Panc1 (cell line): ENCODE measurements at regions not wholly inside any gene's neighbourhood (a gene's known extent, or its start where the extent isn't known, plus 50 kb on each side); places are given as distances from the start of the nearest gene placed in this dataset.

ENCODE experiments used
- ATAC-seq: fragments of 200-7000 bp; cut with Tn5 transposase; 2 replicates; pipeline ENCODE4 v1.9.1; 2020; ENCODE audit warnings: mild to moderate bottlenecking, moderate library complexity
- BruUV-seq: library from RNA; stranded (reverse); fragments of 400-500 nt; replicated peaks from 2 replicates; lab custom pipeline; 2021; lab: Mats Ljungman, UMichigan
- CTCF ChIA-PET: fragments of 300-600 bp; sonication (Branson Sonifier 250); formaldehyde crosslinking; loops from one replicate; lab custom pipeline; 2022; ENCODE audit warnings: antibody characterized with exemption; lab: Charles Lee
- POLR2A ChIA-PET: fragments of 300-600 bp; sonication (Branson Sonifier 250); formaldehyde crosslinking; loops from one replicate; lab custom pipeline; 2022; ENCODE audit warnings: antibody characterized with exemption; lab: Charles Lee
- DNase-seq: peaks from one replicate; pipeline ENCODE4 v3.0.0-alpha.2; 2010; ENCODE audit warnings: low read depth, low spot score
- H3K27ac ChIP-seq: 2 replicates; pipeline ENCODE4 v1.5.1; 2011; ENCODE audit warnings: mild to moderate bottlenecking, low read length, inconsistent platforms
- H3K27me3 ChIP-seq: fragments of 200-500 bp; sonication (Bioruptor generic); 2 replicates; pipeline ENCODE4 v1.6.0; 2014; ENCODE audit warnings: low read length, inconsistent platforms; ENCODE audit not compliant: control insufficient read depth, insufficient read depth
- H3K36me3 ChIP-seq: fragments of 200-500 bp; sonication (Bioruptor generic); 2 replicates; pipeline ENCODE4 v1.5.1; 2014; ENCODE audit warnings: inconsistent platforms, mild to moderate bottlenecking, low read length, moderate library complexity; ENCODE audit not compliant: control insufficient read depth, insufficient read depth
- H3K4me1 ChIP-seq: 2 replicates; pipeline ENCODE4 v1.5.1; 2011; ENCODE audit warnings: inconsistent platforms, mild to moderate bottlenecking, low read length, moderate library complexity; ENCODE audit not compliant: control insufficient read depth, insufficient read depth
- H3K4me3 ChIP-seq, 2 experiments: 2 replicates each; pipeline ENCODE4 v1.5.1; 2011 to 2012; ENCODE audit warnings: low read depth in 2 of 2, low read length in 2 of 2, mild to moderate bottlenecking in 2 of 2, inconsistent platforms in 1 of 2, moderate library complexity in 1 of 2
- H3K9me3 ChIP-seq: fragments of 200-500 bp; sonication (Bioruptor generic); 2 replicates; pipeline ENCODE4 v1.5.1; 2014; ENCODE audit warnings: low read depth, mild to moderate bottlenecking, inconsistent platforms, low read length, moderate library complexity; ENCODE audit not compliant: control insufficient read depth, insufficient read depth
- POLR2AphosphoS5 ChIP-seq: IDR thresholded peaks from 2 replicates; pipeline ENCODE4 v1.6.1; 2012; ENCODE audit warnings: mild to moderate bottlenecking, low read depth, low read length, moderate library complexity
- SIN3A ChIP-seq: IDR thresholded peaks from 2 replicates; pipeline ENCODE4 v1.6.1; 2012; ENCODE audit warnings: low read depth, mild to moderate bottlenecking, low read length, moderate library complexity, borderline replicate concordance; ENCODE audit not compliant: insufficient read depth
- TCF7L2 ChIP-seq: IDR thresholded peaks from 2 replicates; pipeline ENCODE4 v1.6.1; 2011; ENCODE audit warnings: mild to moderate bottlenecking, low read depth, low read length, inconsistent platforms
- in situ Hi-C: cut with HindIII; loops from 2 replicates; pipeline ENCODE4 v1.10.0; 2016; ENCODE audit warnings: low sequenced_read_pairs, low pct_unique_long_range_greater_than_20kb
- intact Hi-C: fragments of 100-400 bp; cut with micrococcal nuclease; formaldehyde crosslinking; loops from one replicate; pipeline ENCODE4 v1.10.0; 2022; ENCODE audit not compliant: unreplicated experiment
- TF ChIP-seq, protein P1 (sequence below), 2 experiments: IDR thresholded peaks; 2 replicates each; pipeline ENCODE4 v1.6.1; 2011 to 2012; ENCODE audit warnings: low read depth in 2 of 2, control low read depth in 1 of 2, low read length in 1 of 2, mild to moderate bottlenecking in 1 of 2, moderate library complexity in 1 of 2; ENCODE audit not compliant: insufficient read depth in 1 of 2
- TF ChIP-seq, protein P2 (sequence below): fragments of 450-650 bp; IDR thresholded peaks from 2 replicates; pipeline ENCODE4 v1.5.1; 2017; ENCODE audit warnings: mild to moderate bottlenecking

DNA sequence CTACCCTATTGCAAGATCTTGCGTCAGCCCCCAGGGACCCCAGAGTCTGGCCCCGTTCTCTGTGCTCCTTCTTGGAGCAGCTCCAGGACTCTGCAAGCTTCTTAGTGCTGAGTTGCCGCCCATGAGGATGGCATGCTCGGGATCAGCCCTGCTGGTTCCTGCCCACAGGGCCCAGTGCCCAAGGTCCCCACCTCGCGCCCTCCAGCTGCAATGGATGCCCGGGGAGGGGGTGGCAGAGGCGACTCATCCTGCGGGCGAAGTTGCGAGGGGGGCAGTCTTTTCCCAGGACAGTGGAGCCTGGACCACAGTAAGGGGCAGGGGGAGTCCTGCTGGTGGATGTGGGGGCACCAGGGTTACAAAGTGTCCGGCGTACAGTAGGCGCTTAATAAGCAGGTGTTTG, 261.9 kb downstream of the BCL2 start:
- Histone ChIP-seq H3K4me3 (no peak overlapping the region), H3K4me1 (peaks cover 7% of the 10 kb centered on the region; the same call in 1 of the 2 replicates), H3K9me3 (no peaks in the 10 kb centered on the region), H3K27ac (peak overlapping the region; percentile 61; the same call in 1 of the 2 replicates), H3K36me3 (no peaks in the 10 kb centered on the region), H3K27me3 (no peaks in the 10 kb centered on the region)
- ATAC-seq: no peak
- ChIA-PET POLR2A (no interaction called here), CTCF (no interaction called here)
- TF ChIP-seq POLR2AphosphoS5 (no peak), SIN3A (no peak), TCF7L2 (no peak)
- TF ChIP-seq, protein P1, sequence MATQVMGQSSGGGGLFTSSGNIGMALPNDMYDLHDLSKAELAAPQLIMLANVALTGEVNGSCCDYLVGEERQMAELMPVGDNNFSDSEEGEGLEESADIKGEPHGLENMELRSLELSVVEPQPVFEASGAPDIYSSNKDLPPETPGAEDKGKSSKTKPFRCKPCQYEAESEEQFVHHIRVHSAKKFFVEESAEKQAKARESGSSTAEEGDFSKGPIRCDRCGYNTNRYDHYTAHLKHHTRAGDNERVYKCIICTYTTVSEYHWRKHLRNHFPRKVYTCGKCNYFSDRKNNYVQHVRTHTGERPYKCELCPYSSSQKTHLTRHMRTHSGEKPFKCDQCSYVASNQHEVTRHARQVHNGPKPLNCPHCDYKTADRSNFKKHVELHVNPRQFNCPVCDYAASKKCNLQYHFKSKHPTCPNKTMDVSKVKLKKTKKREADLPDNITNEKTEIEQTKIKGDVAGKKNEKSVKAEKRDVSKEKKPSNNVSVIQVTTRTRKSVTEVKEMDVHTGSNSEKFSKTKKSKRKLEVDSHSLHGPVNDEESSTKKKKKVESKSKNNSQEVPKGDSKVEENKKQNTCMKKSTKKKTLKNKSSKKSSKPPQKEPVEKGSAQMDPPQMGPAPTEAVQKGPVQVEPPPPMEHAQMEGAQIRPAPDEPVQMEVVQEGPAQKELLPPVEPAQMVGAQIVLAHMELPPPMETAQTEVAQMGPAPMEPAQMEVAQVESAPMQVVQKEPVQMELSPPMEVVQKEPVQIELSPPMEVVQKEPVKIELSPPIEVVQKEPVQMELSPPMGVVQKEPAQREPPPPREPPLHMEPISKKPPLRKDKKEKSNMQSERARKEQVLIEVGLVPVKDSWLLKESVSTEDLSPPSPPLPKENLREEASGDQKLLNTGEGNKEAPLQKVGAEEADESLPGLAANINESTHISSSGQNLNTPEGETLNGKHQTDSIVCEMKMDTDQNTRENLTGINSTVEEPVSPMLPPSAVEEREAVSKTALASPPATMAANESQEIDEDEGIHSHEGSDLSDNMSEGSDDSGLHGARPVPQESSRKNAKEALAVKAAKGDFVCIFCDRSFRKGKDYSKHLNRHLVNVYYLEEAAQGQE (IDR thresholded peaks at IDR 0.05; ENCODE audit: insufficient read depth in 1 of 2, low read depth in 2 of 2, low read length in 1 of 2): no peak
- TF ChIP-seq, protein P2, sequence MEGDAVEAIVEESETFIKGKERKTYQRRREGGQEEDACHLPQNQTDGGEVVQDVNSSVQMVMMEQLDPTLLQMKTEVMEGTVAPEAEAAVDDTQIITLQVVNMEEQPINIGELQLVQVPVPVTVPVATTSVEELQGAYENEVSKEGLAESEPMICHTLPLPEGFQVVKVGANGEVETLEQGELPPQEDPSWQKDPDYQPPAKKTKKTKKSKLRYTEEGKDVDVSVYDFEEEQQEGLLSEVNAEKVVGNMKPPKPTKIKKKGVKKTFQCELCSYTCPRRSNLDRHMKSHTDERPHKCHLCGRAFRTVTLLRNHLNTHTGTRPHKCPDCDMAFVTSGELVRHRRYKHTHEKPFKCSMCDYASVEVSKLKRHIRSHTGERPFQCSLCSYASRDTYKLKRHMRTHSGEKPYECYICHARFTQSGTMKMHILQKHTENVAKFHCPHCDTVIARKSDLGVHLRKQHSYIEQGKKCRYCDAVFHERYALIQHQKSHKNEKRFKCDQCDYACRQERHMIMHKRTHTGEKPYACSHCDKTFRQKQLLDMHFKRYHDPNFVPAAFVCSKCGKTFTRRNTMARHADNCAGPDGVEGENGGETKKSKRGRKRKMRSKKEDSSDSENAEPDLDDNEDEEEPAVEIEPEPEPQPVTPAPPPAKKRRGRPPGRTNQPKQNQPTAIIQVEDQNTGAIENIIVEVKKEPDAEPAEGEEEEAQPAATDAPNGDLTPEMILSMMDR: no peak
- in situ Hi-C loops (no loop called here), intact Hi-C loops (no loop called here)
- DNase-seq: no peak
- BruUV-seq: no TSS peak

DNA sequence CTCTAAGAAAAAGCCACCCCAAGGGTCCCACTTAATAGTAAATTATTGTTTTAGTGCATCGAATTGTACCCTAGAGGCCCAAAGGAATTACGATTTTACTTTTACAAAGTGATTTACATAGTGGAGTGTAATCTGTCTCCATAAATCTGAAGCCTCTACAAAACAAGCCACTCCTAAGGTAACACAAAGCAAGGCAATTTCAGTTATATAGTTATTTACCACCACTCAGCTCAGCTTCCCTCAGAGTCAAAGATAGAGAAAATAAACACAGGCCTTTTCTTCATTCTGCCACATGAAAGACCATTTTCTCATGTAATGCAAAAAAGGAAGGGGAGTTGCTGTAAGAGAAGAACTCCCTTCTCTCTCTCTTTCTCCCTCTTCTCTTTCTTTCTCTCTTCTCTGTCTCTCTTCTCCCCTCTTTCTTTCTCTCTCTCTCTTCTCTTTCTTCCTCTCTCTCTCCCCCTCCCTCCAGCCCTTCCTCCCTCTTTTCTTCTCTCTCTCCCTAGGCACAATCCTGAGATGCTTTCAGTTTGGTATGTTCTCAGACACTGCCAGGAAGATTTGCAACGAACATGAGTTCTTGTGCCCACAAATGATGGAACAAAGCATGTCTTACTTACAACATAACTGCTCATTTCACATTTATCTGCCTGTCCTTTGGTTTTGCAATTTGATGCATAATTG, 264.5 kb downstream of the BCL2 start:
- BruUV-seq: no TSS peak
- H3K27me3 ChIP-seq: no peaks in the 10 kb centered on the region
- TF ChIP-seq TCF7L2 (no peak), SIN3A (no peak), POLR2AphosphoS5 (no peak)
- TF ChIP-seq, protein P2: no peak
- TF ChIP-seq, protein P1 (IDR thresholded peaks at IDR 0.05; ENCODE audit: insufficient read depth in 1 of 2, low read depth in 2 of 2, low read length in 1 of 2): no peak
- ATAC-seq (no peak), DNase-seq (no peak)
- ChIA-PET CTCF (no interaction called here), POLR2A (no interaction called here)
- H3K36me3 ChIP-seq: no peaks in the 10 kb centered on the region
- peaks cover 7% of the 10 kb centered on the region; the same call in 1 of the 2 replicates for H3K4me1 ChIP-seq
- H3K9me3 ChIP-seq: no peaks in the 10 kb centered on the region
- H3K4me3 ChIP-seq: no peak overlapping the region
- intact Hi-C loops: no loop called here
- in situ Hi-C loops: no loop called here
- peak overlapping the region; percentile 51; the same call in 1 of the 2 replicates for H3K27ac ChIP-seq
